ENCODE measurements at regions not wholly inside any gene's neighbourhood (a gene's known extent, or its start where the extent isn't known, plus 50 kb on each side); places are given as distances from the start of the nearest gene placed in this dataset.

- DNase-seq (ENCODE audit: low read depth): no peak
These were observed 193.4 kb upstream of the PRDM1 start for GRCh38 chr6:105892577-105893262.

GRCh38 chr6:105890521-105891244, 195.5 kb upstream of the PRDM1 start:
- no peak for DNase-seq (ENCODE audit: low read depth)
- TF ChIP-seq CTCF (conservative IDR thresholded peaks at IDR 0.05; ENCODE audit: low read depth, low read length): no peak
- H3K4me3 ChIP-seq (ENCODE audit: low read length): no peak overlapping the region

More at GRCh38 chr6:105892577-105893262, 193.4 kb upstream of the PRDM1 start:
- H3K4me3 ChIP-seq (ENCODE audit: low read length): no peak overlapping the region
- TF ChIP-seq CTCF (conservative IDR thresholded peaks at IDR 0.05; ENCODE audit: low read depth, low read length): no peak

- no peak for DNase-seq (ENCODE audit: low read depth)
- TF ChIP-seq CTCF (conservative IDR thresholded peaks at IDR 0.05; ENCODE audit: low read depth, low read length): no peak
- H3K4me3 ChIP-seq (ENCODE audit: low read length): no peak overlapping the region
These were observed 196.2 kb upstream of the PRDM1 start for GRCh38 chr6:105889902-105890301.

GRCh38 chr6:105886814-105887544, 199.2 kb upstream of the PRDM1 start:
- TF ChIP-seq CTCF (conservative IDR thresholded peaks at IDR 0.05; ENCODE audit: low read depth, low read length): no peak
- H3K4me3 ChIP-seq (ENCODE audit: low read length): no peak overlapping the region
- no peak for DNase-seq (ENCODE audit: low read depth)

GRCh38 chr6:105886066-105886813, 199.9 kb upstream of the PRDM1 start:
- H3K4me3 ChIP-seq (ENCODE audit: low read length): no peak overlapping the region
- no peak for TF ChIP-seq CTCF (conservative IDR thresholded peaks at IDR 0.05; ENCODE audit: low read depth, low read length)
- DNase-seq (ENCODE audit: low read depth): no peak

GRCh38 chr6:105884426-105884825, 201.7 kb upstream of the PRDM1 start:
- H3K4me3 ChIP-seq (ENCODE audit: low read length): no peak overlapping the region
- no peak for DNase-seq (ENCODE audit: low read depth)
- no peak for TF ChIP-seq CTCF (conservative IDR thresholded peaks at IDR 0.05; ENCODE audit: low read depth, low read length)
